IMR-90 (cell line): ENCODE measurements at regions not wholly inside any gene's neighbourhood (a gene's known extent, or its start where the extent isn't known, plus 50 kb on each side); places are given as distances from the start of the nearest gene placed in this dataset.

Experiments
- ATAC-seq: fragments of 200-7000 bp; cut with Tn5 transposase; 2 replicates; pipeline ENCODE4 v1.9.1; 2020; ENCODE audit warnings: low read depth, mild to moderate bottlenecking, moderate library complexity
- BruUV-seq: library from RNA; stranded (reverse); fragments of 400-500 nt; replicated peaks from 2 replicates; lab custom pipeline; 2021; lab: Mats Ljungman, UMichigan
- CTCF ChIA-PET: fragments of 300-600 bp; formaldehyde crosslinking; extraction: SDS; loops from one replicate; lab custom pipeline; 2021; ENCODE audit warnings: antibody characterized with exemption; lab: Yijun Ruan, JAX
- POLR2A ChIA-PET: fragments of 300-600 bp; sonication (Branson Sonifier 250); formaldehyde crosslinking; loops from one replicate; lab custom pipeline; 2022; ENCODE audit warnings: antibody characterized with exemption; ENCODE audit not compliant: unreplicated experiment; lab: Charles Lee
- DNase-seq: peaks from one replicate; pipeline ENCODE4 v3.0.0; 2013
- H2AFZ ChIP-seq: replicated peaks from 2 replicates; pipeline ENCODE3; 2013; ENCODE audit warnings: low read length, mild to moderate bottlenecking; ENCODE audit not compliant: poor library complexity
- H2AK5ac ChIP-seq: 2 replicates; pipeline ENCODE4 v1.6.1; 2013; ENCODE audit warnings: low read depth, low read length, inconsistent platforms
- H2AK9ac ChIP-seq: replicated peaks from 2 replicates; pipeline ENCODE3; 2013; ENCODE audit warnings: mild to moderate bottlenecking, low read depth, low read length, moderate library complexity; ENCODE audit not compliant: poor library complexity
- H2BK120ac ChIP-seq: 2 replicates; pipeline ENCODE4 v1.6.1; 2013; ENCODE audit warnings: low read depth, low read length, inconsistent platforms
- H2BK15ac ChIP-seq: 3 replicates; pipeline ENCODE4 v1.6.1; 2013; ENCODE audit warnings: low read depth, low read length, inconsistent platforms
- H2BK20ac ChIP-seq: 2 replicates; pipeline ENCODE4 v1.6.1; 2013; ENCODE audit warnings: low read depth, mild to moderate bottlenecking, inconsistent platforms, low read length, moderate library complexity
- H2BK5ac ChIP-seq: 2 replicates; pipeline ENCODE4 v1.6.1; 2013; ENCODE audit warnings: mild to moderate bottlenecking, low read depth, low read length, inconsistent platforms; ENCODE audit not compliant: poor library complexity, severe bottlenecking
- H3K14ac ChIP-seq: replicated peaks from 2 replicates; pipeline ENCODE4 v1.6.1; 2013; ENCODE audit warnings: low read depth, low read length, inconsistent platforms
- H3K18ac ChIP-seq: 2 replicates; pipeline ENCODE4 v1.6.1; 2013; ENCODE audit warnings: low read depth, low read length, control low read depth
- H3K23ac ChIP-seq: 2 replicates; pipeline ENCODE4 v1.6.1; 2013; ENCODE audit warnings: low read depth, low read length, inconsistent platforms
- H3K27ac ChIP-seq: 2 replicates; pipeline ENCODE4 v1.5.1; 2013; ENCODE audit warnings: mild to moderate bottlenecking, control low read depth, low read length; ENCODE audit not compliant: insufficient read depth
- H3K27me3 ChIP-seq: 2 replicates; pipeline ENCODE4 v1.6.1; 2013; ENCODE audit warnings: low read length; ENCODE audit not compliant: control insufficient read depth, insufficient read depth
- H3K36me3 ChIP-seq: 2 replicates; pipeline ENCODE4 v1.6.1; 2013; ENCODE audit warnings: low read length, mixed read lengths; ENCODE audit not compliant: control insufficient read depth, insufficient read depth
- H3K4ac ChIP-seq: 2 replicates; pipeline ENCODE4 v1.6.1; 2013; ENCODE audit warnings: low read depth, low read length, inconsistent platforms
- H3K4me1 ChIP-seq: 2 replicates; pipeline ENCODE4 v1.6.1; 2013; ENCODE audit warnings: low read length, mixed read lengths; ENCODE audit not compliant: control insufficient read depth, insufficient read depth
- H3K4me2 ChIP-seq: 2 replicates; pipeline ENCODE4 v1.6.1; 2013; ENCODE audit warnings: low read depth, mild to moderate bottlenecking, control low read depth, low read length, moderate library complexity
- H3K4me3 ChIP-seq: 2 replicates; pipeline ENCODE4 v1.5.1; 2013; ENCODE audit warnings: low read depth, mild to moderate bottlenecking, control low read depth, low read length, moderate library complexity; ENCODE audit not compliant: insufficient read depth
- H3K56ac ChIP-seq: 2 replicates; pipeline ENCODE4 v1.6.1; 2013; ENCODE audit warnings: low read length, inconsistent platforms; ENCODE audit not compliant: insufficient read depth; ENCODE audit errors: extremely low read depth
- H3K79me1 ChIP-seq, 2 experiments: 2 replicates each; pipeline ENCODE4 v1.6.1; 2013; ENCODE audit warnings: low read length in 2 of 2, inconsistent platforms in 1 of 2, low read depth in 1 of 2
- H3K9ac ChIP-seq: 2 replicates; pipeline ENCODE4 v1.6.1; 2013; ENCODE audit warnings: low read depth, low read length, control low read depth
- H3K9me1 ChIP-seq: 2 replicates; pipeline ENCODE4 v1.6.1; 2013; ENCODE audit warnings: low read length, inconsistent platforms; ENCODE audit not compliant: insufficient read depth
- H3K9me3 ChIP-seq: 2 replicates; pipeline ENCODE4 v1.6.1; 2013; ENCODE audit warnings: low read length; ENCODE audit not compliant: control insufficient read depth, insufficient read depth
- H4K20me1 ChIP-seq: 2 replicates; pipeline ENCODE4 v1.6.1; 2013; ENCODE audit warnings: low read length, inconsistent platforms; ENCODE audit not compliant: insufficient read depth
- H4K5ac ChIP-seq: 2 replicates; pipeline ENCODE4 v1.6.1; 2013; ENCODE audit warnings: mild to moderate bottlenecking, low read depth, low read length, control low read depth
- H4K8ac ChIP-seq, 2 experiments: 2 replicates each; pipeline ENCODE4 v1.6.1; 2013; ENCODE audit warnings: low read depth in 2 of 2, low read length in 2 of 2, control low read depth in 1 of 2, inconsistent platforms in 1 of 2
- H4K91ac ChIP-seq: 2 replicates; pipeline ENCODE4 v1.6.1; 2013; ENCODE audit warnings: low read depth, low read length, inconsistent platforms; ENCODE audit not compliant: insufficient read depth
- BHLHE40 ChIP-seq: fragments of 150-350 bp; IDR thresholded peaks from 2 replicates; pipeline ENCODE4 v1.6.1; 2016; ENCODE audit warnings: mild to moderate bottlenecking, low read depth, low read length
- CEBPB ChIP-seq: IDR thresholded peaks from 2 replicates; pipeline ENCODE4 v1.6.1; 2012; ENCODE audit warnings: low read depth, low read length, improper control_type of control experiment
- CHD1 ChIP-seq: IDR thresholded peaks from 2 replicates; pipeline ENCODE4 v1.6.1; 2012; ENCODE audit warnings: low read depth, low read length, improper control_type of control experiment
- FOS ChIP-seq: fragments of 150-350 bp; IDR thresholded peaks from 2 replicates; pipeline ENCODE4 v1.6.1; 2016; ENCODE audit warnings: low read depth, low read length
- MAFK ChIP-seq: IDR thresholded peaks from 2 replicates; pipeline ENCODE4 v1.6.1; 2012; ENCODE audit warnings: low read depth, low read length, improper control_type of control experiment
- MAZ ChIP-seq: IDR thresholded peaks from 2 replicates; pipeline ENCODE4 v1.6.1; 2012; ENCODE audit warnings: low read depth, mild to moderate bottlenecking, low read length, improper control_type of control experiment, moderate library complexity, borderline replicate concordance
- MXI1 ChIP-seq: IDR thresholded peaks from 2 replicates; pipeline ENCODE4 v1.6.1; 2012; ENCODE audit warnings: low read depth, mild to moderate bottlenecking, low read length, moderate library complexity, borderline replicate concordance
- NFE2L2 ChIP-seq: fragments of 150-350 bp; IDR thresholded peaks from 2 replicates; pipeline ENCODE4 v1.6.1; 2016; ENCODE audit warnings: low read depth, mild to moderate bottlenecking, low read length
- POLR2A ChIP-seq: IDR thresholded peaks from 2 replicates; pipeline ENCODE4 v1.6.1; 2012; ENCODE audit warnings: mild to moderate bottlenecking, low read depth, low read length
- RAD21 ChIP-seq: IDR thresholded peaks from 2 replicates; pipeline ENCODE4 v1.6.1; 2012; ENCODE audit warnings: low read length, improper control_type of control experiment
- RCOR1 ChIP-seq: IDR thresholded peaks from 2 replicates; pipeline ENCODE4 v1.6.1; 2012; ENCODE audit warnings: mild to moderate bottlenecking, low read length, improper control_type of control experiment; ENCODE audit not compliant: insufficient replicate concordance
- RFX5 ChIP-seq: IDR thresholded peaks from 2 replicates; pipeline ENCODE4 v1.8.0; 2012; ENCODE audit warnings: low read depth, mild to moderate bottlenecking, low read length, moderate library complexity
- SMC3 ChIP-seq: fragments of 150-350 bp; IDR thresholded peaks from 2 replicates; pipeline ENCODE4 v1.6.1; 2016; ENCODE audit warnings: low read depth, mild to moderate bottlenecking, antibody characterized with exemption, low read length, moderate library complexity
- USF2 ChIP-seq: fragments of 150-350 bp; IDR thresholded peaks from 2 replicates; pipeline ENCODE4 v1.6.1; 2017; ENCODE audit warnings: mild to moderate bottlenecking, antibody characterized with exemption, low read length, low read depth
- WGBS, 2 experiments: methylation state at CpG; one replicate each; pipeline versions ENCODE4 v1.1.5 to v1.1.7; 2013; ENCODE audit warnings: missing lambda C conversion rate in 2 of 2; ENCODE audit not compliant: insufficient read length in 1 of 2; ENCODE audit errors: extremely low coverage in 2 of 2; 5-methylcytosine and 5-hydroxymethylcytosine counted together
- dilution Hi-C: fragments of 300-500 bp; cut with HindIII; formaldehyde crosslinking; loops from one replicate; pipeline ENCODE4 v1.14.3; 2018; ENCODE audit warnings: low sequenced_read_pairs; ENCODE audit not compliant: unreplicated experiment
- in situ Hi-C: fragments of 300-500 bp; cut with MboI; formaldehyde crosslinking; loops from 3 replicates; pipeline ENCODE4 v1.14.3; 2019; ENCODE audit warnings: low sequenced_read_pairs, inconsistent platforms, mixed read lengths
- intact Hi-C: fragments of 100-400 bp; cut with micrococcal nuclease; formaldehyde crosslinking; loops from 2 replicates; pipeline ENCODE4 v1.10.0; 2022
- TF ChIP-seq, protein P1 (sequence below): fragments of 150-350 bp; IDR thresholded peaks from 2 replicates; pipeline ENCODE4 v1.6.1; 2016; ENCODE audit warnings: low read depth, mild to moderate bottlenecking, low read length, moderate library complexity, borderline replicate concordance
- TF ChIP-seq, protein P2 (sequence below): conservative IDR thresholded peaks from 2 replicates; pipeline ENCODE4 v1.5.1; 2012; ENCODE audit warnings: mild to moderate bottlenecking, low read depth, low read length, improper control_type of control experiment

DNA sequence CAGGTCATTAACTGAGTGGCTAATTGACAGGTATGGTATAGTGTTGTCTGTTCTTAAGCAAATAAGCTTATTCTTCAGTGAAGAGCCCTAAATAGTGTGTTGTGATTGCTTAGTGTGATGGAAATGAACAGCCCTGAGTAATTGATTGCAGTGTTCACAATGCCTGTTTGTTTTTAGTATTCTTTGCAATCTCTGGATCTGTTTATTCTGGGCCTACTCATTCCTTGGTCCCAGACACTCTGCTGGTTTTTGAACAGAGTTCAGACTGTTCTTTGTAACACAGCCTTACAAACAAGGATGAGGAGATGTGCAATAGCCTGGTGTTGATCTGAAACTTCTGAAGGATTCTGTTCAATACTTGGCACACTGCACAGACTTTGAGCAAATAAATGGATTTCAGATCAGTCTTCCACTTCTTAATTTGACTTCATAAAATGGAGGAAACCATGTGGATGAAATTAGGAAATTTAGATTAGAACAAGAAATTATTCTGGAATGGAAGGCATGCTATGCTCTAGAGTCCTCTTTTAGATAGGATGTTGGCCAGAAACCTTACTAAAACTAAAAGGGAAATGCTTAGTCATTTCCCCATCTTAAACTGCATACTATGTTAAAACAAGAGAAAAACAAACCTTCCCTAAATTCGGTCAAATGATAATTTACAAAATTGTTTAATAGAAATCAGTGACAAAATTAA, 444.2 kb upstream of the SEMA3D start:
- Histone ChIP-seq H2AK5ac (no peak overlapping the region), H3K4me1 (no peaks in the 10 kb centered on the region), H3K23ac (no peak overlapping the region), H3K27me3 (no peaks in the 10 kb centered on the region), H3K9ac (no peak overlapping the region), H4K8ac (no peak overlapping the region), H2BK20ac (no peak overlapping the region), H3K4me3 (no peak overlapping the region), H4K91ac (no peak overlapping the region), H4K20me1 (no peaks in the 10 kb centered on the region), H3K9me1 (no peaks in the 10 kb centered on the region), H2BK120ac (no peak overlapping the region), H3K14ac (no peak overlapping the region), H2BK5ac (no peak overlapping the region), H2BK15ac (no peak overlapping the region), H2AK9ac (no peak overlapping the region), H2AFZ (no peak overlapping the region), H3K4me2 (no peak overlapping the region), H3K36me3 (no peaks in the 10 kb centered on the region), H3K18ac (no peak overlapping the region), H3K79me1 (no peaks in the 10 kb centered on the region), H4K5ac (no peak overlapping the region), H3K56ac (no peak overlapping the region), H3K9me3 (no peaks in the 10 kb centered on the region), H3K27ac (no peak overlapping the region), H3K4ac (no peak overlapping the region)
- dilution Hi-C loops (no loop called here), in situ Hi-C loops (no loop called here), intact Hi-C loops (no loop called here)
- POLR2A ChIA-PET: no interaction called here
- CTCF ChIA-PET: no interaction called here
- ATAC-seq: peak; percentile 74
- peak; percentile 4 for DNase-seq
- no CpG with 5 or more reads among the region's 1 CpG for WGBS, 2 experiments
- TF ChIP-seq SMC3 (no peak), RFX5 (no peak), FOS (no peak), CHD1 (no peak), RCOR1 (no peak), MAZ (no peak), USF2 (no peak), RAD21 (no peak), BHLHE40 (no peak), MAFK (no peak), POLR2A (no peak), NFE2L2 (no peak), CEBPB (no peak), MXI1 (no peak)
- TF ChIP-seq, protein P1, sequence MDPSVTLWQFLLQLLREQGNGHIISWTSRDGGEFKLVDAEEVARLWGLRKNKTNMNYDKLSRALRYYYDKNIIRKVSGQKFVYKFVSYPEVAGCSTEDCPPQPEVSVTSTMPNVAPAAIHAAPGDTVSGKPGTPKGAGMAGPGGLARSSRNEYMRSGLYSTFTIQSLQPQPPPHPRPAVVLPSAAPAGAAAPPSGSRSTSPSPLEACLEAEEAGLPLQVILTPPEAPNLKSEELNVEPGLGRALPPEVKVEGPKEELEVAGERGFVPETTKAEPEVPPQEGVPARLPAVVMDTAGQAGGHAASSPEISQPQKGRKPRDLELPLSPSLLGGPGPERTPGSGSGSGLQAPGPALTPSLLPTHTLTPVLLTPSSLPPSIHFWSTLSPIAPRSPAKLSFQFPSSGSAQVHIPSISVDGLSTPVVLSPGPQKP: no peak
- TF ChIP-seq, protein P2, sequence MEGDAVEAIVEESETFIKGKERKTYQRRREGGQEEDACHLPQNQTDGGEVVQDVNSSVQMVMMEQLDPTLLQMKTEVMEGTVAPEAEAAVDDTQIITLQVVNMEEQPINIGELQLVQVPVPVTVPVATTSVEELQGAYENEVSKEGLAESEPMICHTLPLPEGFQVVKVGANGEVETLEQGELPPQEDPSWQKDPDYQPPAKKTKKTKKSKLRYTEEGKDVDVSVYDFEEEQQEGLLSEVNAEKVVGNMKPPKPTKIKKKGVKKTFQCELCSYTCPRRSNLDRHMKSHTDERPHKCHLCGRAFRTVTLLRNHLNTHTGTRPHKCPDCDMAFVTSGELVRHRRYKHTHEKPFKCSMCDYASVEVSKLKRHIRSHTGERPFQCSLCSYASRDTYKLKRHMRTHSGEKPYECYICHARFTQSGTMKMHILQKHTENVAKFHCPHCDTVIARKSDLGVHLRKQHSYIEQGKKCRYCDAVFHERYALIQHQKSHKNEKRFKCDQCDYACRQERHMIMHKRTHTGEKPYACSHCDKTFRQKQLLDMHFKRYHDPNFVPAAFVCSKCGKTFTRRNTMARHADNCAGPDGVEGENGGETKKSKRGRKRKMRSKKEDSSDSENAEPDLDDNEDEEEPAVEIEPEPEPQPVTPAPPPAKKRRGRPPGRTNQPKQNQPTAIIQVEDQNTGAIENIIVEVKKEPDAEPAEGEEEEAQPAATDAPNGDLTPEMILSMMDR: no peak
- BruUV-seq: no TSS peak
